ENCODE measurements at regions not wholly inside any gene's neighbourhood (a gene's known extent, or its start where the extent isn't known, plus 50 kb on each side); places are given as distances from the start of the nearest gene placed in this dataset.

- Histone ChIP-seq H2BK12ac (ENCODE audit: insufficient read length, low read depth, low read length) (no peak overlapping the region), H2AK5ac (ENCODE audit: insufficient read length, low read length) (no peak overlapping the region), H3K9ac (ENCODE audit: extremely low read depth, insufficient read length, low read length) (no peak overlapping the region), H2BK15ac (ENCODE audit: low read depth, low read length) (no peak overlapping the region), H3K79me1 (ENCODE audit: insufficient read depth, low read depth, low read length, poor library complexity, severe bottlenecking) (no peaks in the 10 kb centered on the region), H3K4ac (ENCODE audit: low read depth, low read length) (no peak overlapping the region; the same call in 1 of the 2 replicates), H3K14ac (ENCODE audit: insufficient read depth, low read length) (no peak overlapping the region), H4K5ac (ENCODE audit: insufficient read length, low read depth, low read length) (no peak overlapping the region), H3T11ph (ENCODE audit: low read length) (no peak overlapping the region), H4K20me1 (ENCODE audit: control insufficient read depth, insufficient read depth, insufficient read length) (no peaks in the 10 kb centered on the region), H2BK120ac (ENCODE audit: low read depth, low read length, poor library complexity, severe bottlenecking) (no peak overlapping the region), H4K91ac (ENCODE audit: insufficient read length, low read depth, low read length) (no peak overlapping the region), H3K4me1 (ENCODE audit: insufficient read depth, low read length) (peaks cover 10% of the 10 kb centered on the region; the same call in 1 of the 2 replicates), H3K4me2 (ENCODE audit: insufficient read depth, insufficient read length, low read length) (no peak overlapping the region), H3K27ac (ENCODE audit: insufficient read length, low read depth, low read length) (peak overlapping the region; percentile 23), H3K23ac (ENCODE audit: insufficient read length, low read depth, low read length) (no peak overlapping the region), H3K56ac (ENCODE audit: insufficient read length, low read depth, low read length) (no peak overlapping the region), H2AFZ (ENCODE audit: low read length) (no peak overlapping the region), H3K23me2 (ENCODE audit: insufficient read length, low read depth, low read length, poor library complexity, severe bottlenecking) (no peaks in the 10 kb centered on the region), H2BK20ac (ENCODE audit: low read depth, low read length, poor library complexity, severe bottlenecking) (peak overlapping the region; percentile 99), H4K8ac (replicated peaks; ENCODE audit: insufficient read length, low read depth, low read length) (no peak overlapping the region), H2BK5ac (ENCODE audit: insufficient read length, low read length) (no peak overlapping the region), H3K18ac (ENCODE audit: insufficient read length, low read depth, low read length) (no peak overlapping the region), H3K27me3 (ENCODE audit: insufficient read depth, low read length) (no peaks in the 10 kb centered on the region), H3K9me3 (ENCODE audit: control insufficient read depth, low read depth, low read length) (no peaks in the 10 kb centered on the region), H3K79me2 (ENCODE audit: insufficient read depth, low read length) (no peaks in the 10 kb centered on the region)
- H3K9me3 Mint-ChIP-seq, result peaks cover 0 to 3% of the 10 kb centered on the region in 2 experiments; a peak in 2 of 5 replicates
- WGBS (ENCODE audit: extremely low coverage, insufficient read length, low lambda C conversion rate), result no CpG with 5 or more reads among the region's 4 CpGs
- H3K4me1 Mint-ChIP-seq, result peaks cover 53 to 55% of the 10 kb centered on the region in 2 experiments
- TF ChIP-seq, protein P1, sequence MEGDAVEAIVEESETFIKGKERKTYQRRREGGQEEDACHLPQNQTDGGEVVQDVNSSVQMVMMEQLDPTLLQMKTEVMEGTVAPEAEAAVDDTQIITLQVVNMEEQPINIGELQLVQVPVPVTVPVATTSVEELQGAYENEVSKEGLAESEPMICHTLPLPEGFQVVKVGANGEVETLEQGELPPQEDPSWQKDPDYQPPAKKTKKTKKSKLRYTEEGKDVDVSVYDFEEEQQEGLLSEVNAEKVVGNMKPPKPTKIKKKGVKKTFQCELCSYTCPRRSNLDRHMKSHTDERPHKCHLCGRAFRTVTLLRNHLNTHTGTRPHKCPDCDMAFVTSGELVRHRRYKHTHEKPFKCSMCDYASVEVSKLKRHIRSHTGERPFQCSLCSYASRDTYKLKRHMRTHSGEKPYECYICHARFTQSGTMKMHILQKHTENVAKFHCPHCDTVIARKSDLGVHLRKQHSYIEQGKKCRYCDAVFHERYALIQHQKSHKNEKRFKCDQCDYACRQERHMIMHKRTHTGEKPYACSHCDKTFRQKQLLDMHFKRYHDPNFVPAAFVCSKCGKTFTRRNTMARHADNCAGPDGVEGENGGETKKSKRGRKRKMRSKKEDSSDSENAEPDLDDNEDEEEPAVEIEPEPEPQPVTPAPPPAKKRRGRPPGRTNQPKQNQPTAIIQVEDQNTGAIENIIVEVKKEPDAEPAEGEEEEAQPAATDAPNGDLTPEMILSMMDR (conservative IDR thresholded peaks at IDR 0.05), result no peak
- DNase-seq, result no peak
- H3K27ac Mint-ChIP-seq, result no peak overlapping the region; a peak in 2 of 7 replicates
- H3K27me3 Mint-ChIP-seq (ENCODE audit: low read depth), result no peaks in the 10 kb centered on the region
- peaks cover 0 to 7% (median 0%) of the 10 kb centered on the region in 3 experiments; a peak in 1 of 7 replicates for H3K36me3 Mint-ChIP-seq (ENCODE audit: insufficient read depth in 1 of 3, low read depth in 3 of 3)
- H3K4me3 Mint-ChIP-seq, result no peak overlapping the region
These were observed 72.1 kb downstream of the INHBA start for GRCh38 chr7:41630741-41631140.

All from H9 (cell line).